Thymus (tissue), 11 donors: ENCODE measurements at regions not wholly inside any gene's neighbourhood (a gene's known extent, or its start where the extent isn't known, plus 50 kb on each side); places are given as distances from the start of the nearest gene placed in this dataset.
A peak's percentile ranks its signal among the peaks of the same experiment; 100 is the strongest.
"Not testable (repeated sequence)": the region's sequence is repeated elsewhere in the genome, so short reads cannot be mapped to it uniquely, and the experiment has no call there.

Source experiments
- DNase-seq, 9 donors: peaks; one replicate each; pipeline ENCODE4 v3.0.0-alpha.2; 2013; ENCODE audit warnings: low spot score in 9 of 9, low read depth in 6 of 9, missing footprints in 1 of 9
- H3K27ac ChIP-seq, 2 donors: one replicate each; pipeline ENCODE4 v1.5.1; 2013; ENCODE audit warnings: control low read depth in 1 of 2, low read depth in 1 of 2, low read length in 1 of 2, mild to moderate bottlenecking in 1 of 2, moderate library complexity in 1 of 2
- H3K27me3 ChIP-seq, 2 donors: one replicate each; pipeline ENCODE4 v1.5.1; 2013; ENCODE audit warnings: low read length in 1 of 2; ENCODE audit not compliant: control insufficient read depth in 2 of 2, insufficient read depth in 1 of 2
- H3K36me3 ChIP-seq, 2 donors: one replicate each; pipeline ENCODE4 v1.5.1; 2013; ENCODE audit warnings: low read length in 1 of 2, mild to moderate bottlenecking in 1 of 2, moderate library complexity in 1 of 2; ENCODE audit not compliant: control insufficient read depth in 2 of 2, insufficient read depth in 2 of 2
- H3K4me1 ChIP-seq, 2 donors: one replicate each; pipeline ENCODE4 v1.5.1; 2013; ENCODE audit warnings: low read length in 2 of 2; ENCODE audit not compliant: control insufficient read depth in 2 of 2, insufficient read depth in 2 of 2
- H3K4me3 ChIP-seq, 2 donors: one replicate each; pipeline ENCODE4 v1.5.1; 2013; ENCODE audit warnings: low read length in 2 of 2, control low read depth in 1 of 2, mild to moderate bottlenecking in 1 of 2
- H3K9me3 ChIP-seq, 2 donors: one replicate each; pipeline ENCODE4 v1.5.1; 2013; ENCODE audit warnings: low read length in 1 of 2, mild to moderate bottlenecking in 1 of 2; ENCODE audit not compliant: control insufficient read depth in 2 of 2, insufficient read depth in 1 of 2
- WGBS: extraction: QIAGEN DNeasy Blood & Tissue Kit; methylation state at CpG from one replicate; pipeline ENCODE4 v1.1.7; 2013; 5-methylcytosine and 5-hydroxymethylcytosine counted together
- donor health status: healthy.

- Histone ChIP-seq H3K27ac (no peak overlapping the region), H3K9me3 (no peaks in the 10 kb centered on the region), H3K36me3 (no peaks in the 10 kb centered on the region), H3K4me3 (no peak overlapping the region), H3K27me3 (no peaks in the 10 kb centered on the region), H3K4me1 (no peaks in the 10 kb centered on the region)
- DNase-seq: no peak
- 63% methylated on average over 4 of the region's 4 CpGs for WGBS
Observed at GRCh38 chr12:103011974-103012763, 54.7 kb downstream of the ASCL1 start.

GRCh38 chr12:103012884-103013283 is 55.4 kb downstream of the ASCL1 start:
- Histone ChIP-seq H3K27me3 (no peaks in the 10 kb centered on the region), H3K4me3 (no peak overlapping the region), H3K36me3 (no peaks in the 10 kb centered on the region), H3K4me1 (no peaks in the 10 kb centered on the region), H3K27ac (no peak overlapping the region), H3K9me3 (no peaks in the 10 kb centered on the region)
- DNase-seq: no peak
- WGBS: 24% methylated on average over 8 of the region's 8 CpGs

GRCh38 chr12:103013741-103014300 is 56.3 kb downstream of the ASCL1 start:
- no peaks in the 10 kb centered on the region for H3K27me3 ChIP-seq
- DNase-seq: no peak
- no peak overlapping the region for H3K27ac ChIP-seq
- no peaks in the 10 kb centered on the region for H3K4me1 ChIP-seq
- WGBS: 61% methylated on average over 9 of the region's 9 CpGs
- H3K9me3 ChIP-seq: no peaks in the 10 kb centered on the region
- H3K36me3 ChIP-seq: no peaks in the 10 kb centered on the region
- no peak overlapping the region for H3K4me3 ChIP-seq

- no peaks in the 10 kb centered on the region for H3K27me3 ChIP-seq
- no peak overlapping the region for H3K4me3 ChIP-seq
- no peak for DNase-seq
Observed at GRCh38 chr12:103016381-103016780, 58.9 kb downstream of the ASCL1 start.

GRCh38 chr12:103020839-103021238 is 63.4 kb downstream of the ASCL1 start:
- WGBS: 57% methylated on average over 1 of the region's 1 CpG
- no peaks in the 10 kb centered on the region for H3K27me3 ChIP-seq
- H3K4me3 ChIP-seq: no peak overlapping the region
- H3K4me1 ChIP-seq: no peaks in the 10 kb centered on the region
- H3K9me3 ChIP-seq: no peaks in the 10 kb centered on the region
- no peak for DNase-seq
- H3K36me3 ChIP-seq: no peaks in the 10 kb centered on the region
- no peak overlapping the region for H3K27ac ChIP-seq

More at GRCh38 chr12:103016381-103016780, 58.9 kb downstream of the ASCL1 start:
- H3K27ac ChIP-seq: no peak overlapping the region
- no peaks in the 10 kb centered on the region for H3K4me1 ChIP-seq
- H3K36me3 ChIP-seq: no peaks in the 10 kb centered on the region
- H3K9me3 ChIP-seq: no peaks in the 10 kb centered on the region

- H3K27ac ChIP-seq: no peak overlapping the region
- H3K4me3 ChIP-seq: no peak overlapping the region
- 75% methylated on average over 3 of the region's 3 CpGs for WGBS
- no peaks in the 10 kb centered on the region for H3K4me1 ChIP-seq
- no peaks in the 10 kb centered on the region for H3K9me3 ChIP-seq
- H3K27me3 ChIP-seq: no peaks in the 10 kb centered on the region
- DNase-seq: no peak
- H3K36me3 ChIP-seq: no peaks in the 10 kb centered on the region
Observed at GRCh38 chr12:103021538-103022218, 64.2 kb downstream of the ASCL1 start.

- H3K27me3 ChIP-seq: no peaks in the 10 kb centered on the region
- H3K4me3 ChIP-seq: no peak overlapping the region
- no peak for DNase-seq
- no peaks in the 10 kb centered on the region for H3K4me1 ChIP-seq
- H3K27ac ChIP-seq: no peak overlapping the region
- H3K9me3 ChIP-seq: no peaks in the 10 kb centered on the region
- 95% methylated on average over 1 of the region's 1 CpG for WGBS
- H3K36me3 ChIP-seq: no peaks in the 10 kb centered on the region
Observed at GRCh38 chr12:103024650-103025049, 67.2 kb downstream of the ASCL1 start.

- DNase-seq: peak in 5 of 9 donors; percentile 3 to 26 (median 5)
- 70% methylated on average over 3 of the region's 3 CpGs for WGBS
- H3K4me1 ChIP-seq, H3K27me3 ChIP-seq, H3K27ac ChIP-seq, H3K36me3 ChIP-seq, H3K4me3 ChIP-seq, H3K9me3 ChIP-seq: not testable (repeated sequence)
Observed at GRCh38 chr12:103026643-103027042, 69.2 kb downstream of the ASCL1 start.

GRCh38 chr12:103028881-103029639 is 71.6 kb downstream of the ASCL1 start:
- 82% methylated on average over 6 of the region's 6 CpGs for WGBS
- Histone ChIP-seq H3K36me3 (no peaks in the 10 kb centered on the region), H3K27ac (no peak overlapping the region), H3K27me3 (no peaks in the 10 kb centered on the region), H3K4me3 (no peak overlapping the region), H3K9me3 (no peaks in the 10 kb centered on the region), H3K4me1 (no peaks in the 10 kb centered on the region)
- DNase-seq: no peak
